GM12891 (cell line): ENCODE measurements at regions not wholly inside any gene's neighbourhood (a gene's known extent, or its start where the extent isn't known, plus 50 kb on each side); places are given as distances from the start of the nearest gene placed in this dataset.

Experiments used
- POLR2A ChIP-seq: IDR thresholded peaks from 2 replicates; pipeline ENCODE4 v1.6.1; 2011; ENCODE audit warnings: low read depth, low read length, control low read depth
- POLR2AphosphoS5 ChIP-seq: IDR thresholded peaks from 2 replicates; pipeline ENCODE4 v1.6.1; 2011; ENCODE audit warnings: low read depth, low read length, control low read depth
- TAF1 ChIP-seq: IDR thresholded peaks from 2 replicates; pipeline ENCODE4 v1.6.1; 2011; ENCODE audit warnings: low read depth, low read length, control low read depth

GRCh38 chr2:215777465-215778044, 235.8 kb downstream of the MREG start:
- TF ChIP-seq POLR2A (no peak), TAF1 (no peak), POLR2AphosphoS5 (no peak)
